ENCODE measurements at regions not wholly inside any gene's neighbourhood (a gene's known extent, or its start where the extent isn't known, plus 50 kb on each side); places are given as distances from the start of the nearest gene placed in this dataset.

GRCh38 chr11:116638463-116638862 lies 134.3 kb downstream of the BUD13 start:
- no peak for DNase-seq (ENCODE audit: extremely low read depth, low read depth)
- TF ChIP-seq CTCF (IDR thresholded peaks at IDR 0.05; ENCODE audit: low read depth, low read length, missing control alignments) = no peak
- H3K4me3 ChIP-seq (replicated peaks; ENCODE audit: low read depth, low read length) = no peak overlapping the region

- TF ChIP-seq CTCF (IDR thresholded peaks at IDR 0.05; ENCODE audit: low read depth, low read length, missing control alignments) = no peak
- DNase-seq (ENCODE audit: extremely low read depth, low read depth) = no peak
- H3K4me3 ChIP-seq (replicated peaks; ENCODE audit: low read depth, low read length) = no peak overlapping the region
These were observed 135.0 kb downstream of the BUD13 start for GRCh38 chr11:116637766-116638165.

- TF ChIP-seq CTCF (IDR thresholded peaks at IDR 0.05; ENCODE audit: low read depth, low read length, missing control alignments) = no peak
- DNase-seq (ENCODE audit: extremely low read depth, low read depth) = no peak
- H3K4me3 ChIP-seq (replicated peaks; ENCODE audit: low read depth, low read length) = no peak overlapping the region
These were observed 136.4 kb downstream of the BUD13 start for GRCh38 chr11:116636341-116636929.

- no peak for DNase-seq (ENCODE audit: extremely low read depth, low read depth)
- H3K4me3 ChIP-seq (replicated peaks; ENCODE audit: low read depth, low read length) = no peak overlapping the region
- TF ChIP-seq CTCF (IDR thresholded peaks at IDR 0.05; ENCODE audit: low read depth, low read length, missing control alignments) = no peak
These were observed 141.6 kb downstream of the BUD13 start for GRCh38 chr11:116631201-116631600.

- TF ChIP-seq CTCF (IDR thresholded peaks at IDR 0.05; ENCODE audit: low read depth, low read length, missing control alignments) = no peak
- no peak for DNase-seq (ENCODE audit: extremely low read depth, low read depth)
- H3K4me3 ChIP-seq (replicated peaks; ENCODE audit: low read depth, low read length) = no peak overlapping the region
These were observed 154.3 kb downstream of the BUD13 start for GRCh38 chr11:116618461-116618860.

- DNase-seq (ENCODE audit: extremely low read depth, low read depth) = no peak
- TF ChIP-seq CTCF (IDR thresholded peaks at IDR 0.05; ENCODE audit: low read depth, low read length, missing control alignments) = no peak
- no peak overlapping the region for H3K4me3 ChIP-seq (replicated peaks; ENCODE audit: low read depth, low read length)
These were observed 157.4 kb downstream of the BUD13 start for GRCh38 chr11:116615211-116615865.
